ENCODE measurements at regions not wholly inside any gene's neighbourhood (a gene's known extent, or its start where the extent isn't known, plus 50 kb on each side); places are given as distances from the start of the nearest gene placed in this dataset.

DNA sequence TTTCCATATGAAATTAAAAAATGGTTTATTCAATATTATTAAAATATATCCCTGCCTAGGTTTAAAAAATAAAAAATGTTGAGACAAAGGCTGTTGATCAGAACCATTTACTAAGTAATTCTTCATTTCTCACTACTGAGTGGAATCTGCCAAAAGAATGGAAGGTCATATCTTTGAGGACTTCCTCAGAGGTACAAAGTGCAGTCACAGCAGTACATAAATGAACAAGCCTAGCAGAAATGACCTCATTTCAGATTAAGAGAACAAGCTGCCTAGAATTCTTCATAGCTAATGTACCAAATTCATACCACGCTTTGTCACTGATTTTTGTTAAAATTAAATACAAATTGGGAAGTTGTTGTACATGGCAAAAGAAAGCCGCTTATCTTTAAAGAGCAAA, 318.9 kb upstream of the TFPI start:
- peaks cover 12% of the 10 kb centered on the region for H3K4me1 Mint-ChIP-seq (ENCODE audit: unreplicated experiment)

DNA sequence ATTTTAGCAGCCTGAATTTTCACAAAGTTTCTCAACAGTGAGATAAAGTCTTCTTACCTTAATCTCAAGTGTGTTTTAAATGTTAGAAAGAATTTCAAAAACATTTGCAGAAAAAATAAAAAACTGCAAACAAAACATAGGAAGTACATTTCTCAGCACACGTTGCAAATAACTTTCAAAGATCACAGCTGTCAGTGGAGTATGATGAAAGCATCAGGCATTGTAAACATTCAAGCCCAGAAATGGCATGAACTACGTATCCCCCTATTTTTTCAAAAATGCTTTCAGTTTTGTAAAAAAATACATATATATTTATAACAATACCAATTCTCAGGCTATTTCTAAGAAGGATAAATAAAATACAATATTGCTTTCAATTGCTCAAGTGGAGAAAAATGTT, 320.6 kb upstream of the TFPI start:
- DNase-seq (ENCODE audit: extremely low spot score, unreplicated experiment): no peak
- no peak overlapping the region for H3K27ac Mint-ChIP-seq (ENCODE audit: unreplicated experiment)
- TF ChIP-seq, protein P1, sequence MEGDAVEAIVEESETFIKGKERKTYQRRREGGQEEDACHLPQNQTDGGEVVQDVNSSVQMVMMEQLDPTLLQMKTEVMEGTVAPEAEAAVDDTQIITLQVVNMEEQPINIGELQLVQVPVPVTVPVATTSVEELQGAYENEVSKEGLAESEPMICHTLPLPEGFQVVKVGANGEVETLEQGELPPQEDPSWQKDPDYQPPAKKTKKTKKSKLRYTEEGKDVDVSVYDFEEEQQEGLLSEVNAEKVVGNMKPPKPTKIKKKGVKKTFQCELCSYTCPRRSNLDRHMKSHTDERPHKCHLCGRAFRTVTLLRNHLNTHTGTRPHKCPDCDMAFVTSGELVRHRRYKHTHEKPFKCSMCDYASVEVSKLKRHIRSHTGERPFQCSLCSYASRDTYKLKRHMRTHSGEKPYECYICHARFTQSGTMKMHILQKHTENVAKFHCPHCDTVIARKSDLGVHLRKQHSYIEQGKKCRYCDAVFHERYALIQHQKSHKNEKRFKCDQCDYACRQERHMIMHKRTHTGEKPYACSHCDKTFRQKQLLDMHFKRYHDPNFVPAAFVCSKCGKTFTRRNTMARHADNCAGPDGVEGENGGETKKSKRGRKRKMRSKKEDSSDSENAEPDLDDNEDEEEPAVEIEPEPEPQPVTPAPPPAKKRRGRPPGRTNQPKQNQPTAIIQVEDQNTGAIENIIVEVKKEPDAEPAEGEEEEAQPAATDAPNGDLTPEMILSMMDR (IDR thresholded peaks at IDR 0.05): no peak
- H3K4me1 Mint-ChIP-seq (ENCODE audit: unreplicated experiment): peaks cover 12% of the 10 kb centered on the region
- no peak overlapping the region for H3K4me3 Mint-ChIP-seq (ENCODE audit: unreplicated experiment)
- no peaks in the 10 kb centered on the region for H3K9me3 Mint-ChIP-seq (ENCODE audit: unreplicated experiment)
- no peaks in the 10 kb centered on the region for H3K36me3 Mint-ChIP-seq (ENCODE audit: unreplicated experiment)
- no peaks in the 10 kb centered on the region for H3K27me3 Mint-ChIP-seq (ENCODE audit: unreplicated experiment)

More for the DNA sequence above, 318.9 kb upstream of the TFPI start:
- no peak overlapping the region for H3K27ac Mint-ChIP-seq (ENCODE audit: unreplicated experiment)
- no peak for DNase-seq (ENCODE audit: extremely low spot score, unreplicated experiment)
- TF ChIP-seq, protein P1 (IDR thresholded peaks at IDR 0.05): no peak
- H3K9me3 Mint-ChIP-seq (ENCODE audit: unreplicated experiment): peaks cover 6% of the 10 kb centered on the region
- no peaks in the 10 kb centered on the region for H3K36me3 Mint-ChIP-seq (ENCODE audit: unreplicated experiment)
- peaks cover 11% of the 10 kb centered on the region for H3K27me3 Mint-ChIP-seq (ENCODE audit: unreplicated experiment)
- no peak overlapping the region for H3K4me3 Mint-ChIP-seq (ENCODE audit: unreplicated experiment)

DNA sequence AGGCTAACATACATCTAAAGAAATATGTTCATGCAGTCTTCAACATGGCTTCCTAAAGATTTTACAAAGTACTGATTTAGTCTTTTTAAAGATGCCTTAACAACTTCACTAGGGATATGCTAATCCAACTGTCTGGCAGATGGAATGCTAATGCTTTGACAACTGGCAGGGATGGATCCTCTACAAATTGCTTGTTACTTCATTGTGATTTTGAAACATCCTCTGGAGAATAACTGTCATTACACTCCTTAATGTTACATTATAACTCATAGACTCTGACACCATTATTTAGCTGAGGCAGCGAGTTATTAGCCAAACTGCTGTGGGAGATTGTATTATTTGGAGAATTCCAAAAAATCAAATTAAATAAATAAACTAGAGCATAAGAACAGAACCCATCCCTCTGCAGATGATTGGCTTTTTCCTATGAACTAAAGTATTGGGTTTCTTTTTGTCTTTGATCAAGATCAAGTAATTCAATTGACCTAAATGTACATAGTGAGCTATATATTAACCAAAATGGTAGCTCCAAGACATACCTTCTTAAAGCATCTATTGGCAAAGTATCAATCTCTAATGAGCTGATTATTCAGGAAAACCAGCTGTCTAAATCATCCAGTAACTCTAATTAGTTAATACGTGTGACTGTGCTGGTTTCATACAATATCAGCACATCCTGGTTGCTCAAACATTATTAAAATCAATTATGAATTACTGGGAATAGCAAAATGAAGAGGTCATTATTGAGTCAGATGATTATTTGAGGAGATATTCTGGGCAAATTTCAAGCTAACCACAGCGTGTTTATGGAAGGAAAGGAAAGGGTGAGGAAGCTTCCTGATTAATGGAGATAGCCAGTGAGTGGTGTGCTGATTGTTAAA, 321.3 kb upstream of the TFPI start:
- no peaks in the 10 kb centered on the region for H3K9me3 Mint-ChIP-seq (ENCODE audit: unreplicated experiment)
- TF ChIP-seq, protein P1 (IDR thresholded peaks at IDR 0.05): no peak
- no peaks in the 10 kb centered on the region for H3K36me3 Mint-ChIP-seq (ENCODE audit: unreplicated experiment)
- H3K27ac Mint-ChIP-seq (ENCODE audit: unreplicated experiment): no peak overlapping the region
- H3K4me1 Mint-ChIP-seq (ENCODE audit: unreplicated experiment): peaks cover 12% of the 10 kb centered on the region
- no peak for DNase-seq (ENCODE audit: extremely low spot score, unreplicated experiment)
- no peak overlapping the region for H3K4me3 Mint-ChIP-seq (ENCODE audit: unreplicated experiment)
- no peaks in the 10 kb centered on the region for H3K27me3 Mint-ChIP-seq (ENCODE audit: unreplicated experiment)

- DNase-seq (ENCODE audit: extremely low spot score, unreplicated experiment): no peak
- no peaks in the 10 kb centered on the region for H3K27me3 Mint-ChIP-seq (ENCODE audit: unreplicated experiment)
- no peaks in the 10 kb centered on the region for H3K9me3 Mint-ChIP-seq (ENCODE audit: unreplicated experiment)
- H3K4me3 Mint-ChIP-seq (ENCODE audit: unreplicated experiment): no peak overlapping the region
- TF ChIP-seq, protein P1 (IDR thresholded peaks at IDR 0.05): no peak
- H3K4me1 Mint-ChIP-seq (ENCODE audit: unreplicated experiment): peaks cover 12% of the 10 kb centered on the region
- H3K27ac Mint-ChIP-seq (ENCODE audit: unreplicated experiment): no peak overlapping the region
- H3K36me3 Mint-ChIP-seq (ENCODE audit: unreplicated experiment): no peaks in the 10 kb centered on the region
These were observed 322.3 kb upstream of the TFPI start for GRCh38 chr2:187876554-187876953.

GRCh38 chr2:187877391-187877790, 323.2 kb upstream of the TFPI start:
- Mint-ChIP-seq H3K27me3 (ENCODE audit: unreplicated experiment) (no peaks in the 10 kb centered on the region), H3K4me3 (ENCODE audit: unreplicated experiment) (no peak overlapping the region), H3K9me3 (ENCODE audit: unreplicated experiment) (no peaks in the 10 kb centered on the region), H3K4me1 (ENCODE audit: unreplicated experiment) (peaks cover 12% of the 10 kb centered on the region), H3K27ac (ENCODE audit: unreplicated experiment) (no peak overlapping the region), H3K36me3 (ENCODE audit: unreplicated experiment) (no peaks in the 10 kb centered on the region)
- no peak for DNase-seq (ENCODE audit: extremely low spot score, unreplicated experiment)
- TF ChIP-seq, protein P1 (IDR thresholded peaks at IDR 0.05): no peak
